ENCODE measurements at regions not wholly inside any gene's neighbourhood (a gene's known extent, or its start where the extent isn't known, plus 50 kb on each side); places are given as distances from the start of the nearest gene placed in this dataset.

- DNase-seq (ENCODE audit: extremely low read depth, low read depth, low spot score), result no peak
Measured at GRCh38 chr2:241924069-241924908, 54.8 kb downstream of the RTP5 start.

GRCh38 chr2:241924909-241925250 is 55.4 kb downstream of the RTP5 start:
- no peak for DNase-seq (ENCODE audit: extremely low read depth, low read depth, low spot score)

GRCh38 chr2:241925277-241925676 is 55.7 kb downstream of the RTP5 start:
- no peak for DNase-seq (ENCODE audit: extremely low read depth, low read depth, low spot score)

GRCh38 chr2:241925821-241926441 is 56.4 kb downstream of the RTP5 start:
- DNase-seq (ENCODE audit: extremely low read depth, low read depth, low spot score), result no peak

GRCh38 chr2:241926541-241927311 is 57.2 kb downstream of the RTP5 start:
- no peak for DNase-seq (ENCODE audit: extremely low read depth, low read depth, low spot score)

- no peak for DNase-seq (ENCODE audit: extremely low read depth, low read depth, low spot score)
Measured at GRCh38 chr2:241929551-241930490, 60.3 kb downstream of the RTP5 start.

GRCh38 chr2:241931084-241931975 is 61.8 kb downstream of the RTP5 start:
- DNase-seq (ENCODE audit: extremely low read depth, low read depth, low spot score), result no peak

- DNase-seq (ENCODE audit: extremely low read depth, low read depth, low spot score), result no peak
Measured at GRCh38 chr2:241931976-241932898, 62.7 kb downstream of the RTP5 start.

- no peak for DNase-seq (ENCODE audit: extremely low read depth, low read depth, low spot score)
Measured at GRCh38 chr2:241932899-241933178, 63.3 kb downstream of the RTP5 start.

GRCh38 chr2:241933179-241933911 is 63.8 kb downstream of the RTP5 start:
- DNase-seq (ENCODE audit: extremely low read depth, low read depth, low spot score), result no peak

GRCh38 chr2:241935314-241935713 is 65.8 kb downstream of the RTP5 start:
- DNase-seq (ENCODE audit: extremely low read depth, low read depth, low spot score), result no peak

GRCh38 chr2:241935774-241936173 is 66.2 kb downstream of the RTP5 start:
- DNase-seq (ENCODE audit: extremely low read depth, low read depth, low spot score), result no peak

- DNase-seq (ENCODE audit: extremely low read depth, low read depth, low spot score), result no peak
Measured at GRCh38 chr2:241936457-241937133, 67.1 kb downstream of the RTP5 start.

- DNase-seq (ENCODE audit: extremely low read depth, low read depth, low spot score), result no peak
Measured at GRCh38 chr2:241937297-241937696, 67.8 kb downstream of the RTP5 start.

- no peak for DNase-seq (ENCODE audit: extremely low read depth, low read depth, low spot score)
Measured at GRCh38 chr2:241939541-241939940, 70.0 kb downstream of the RTP5 start.

GRCh38 chr2:241940329-241940728 is 70.8 kb downstream of the RTP5 start:
- no peak for DNase-seq (ENCODE audit: extremely low read depth, low read depth, low spot score)

GRCh38 chr2:241941691-241942301 is 72.3 kb downstream of the RTP5 start:
- DNase-seq (ENCODE audit: extremely low read depth, low read depth, low spot score), result no peak

Data from glomerular endothelial cell (primary cell).